ENCODE measurements at regions not wholly inside any gene's neighbourhood (a gene's known extent, or its start where the extent isn't known, plus 50 kb on each side); places are given as distances from the start of the nearest gene placed in this dataset.
"Not testable (repeated sequence)": the region's sequence is repeated elsewhere in the genome, so short reads cannot be mapped to it uniquely, and the experiment has no call there.

DNA sequence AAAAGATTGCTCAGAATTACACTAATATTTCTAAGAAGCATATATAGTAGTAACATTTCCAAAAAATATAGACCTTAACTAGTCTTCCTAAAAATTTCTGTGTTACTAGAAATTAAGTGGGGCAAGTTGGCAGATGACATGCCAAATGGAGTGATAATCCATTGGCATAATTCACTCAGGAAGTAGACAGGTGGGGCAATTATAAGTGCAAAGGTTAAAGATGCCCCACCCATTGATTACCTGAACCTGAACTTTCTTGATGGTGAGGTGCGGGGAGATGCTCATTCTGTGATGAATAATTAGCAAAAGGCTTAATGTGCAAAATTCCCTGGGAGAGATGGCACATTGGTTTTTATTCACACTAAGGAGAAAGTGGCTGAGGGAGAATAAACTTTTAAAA lies 145.8 kb upstream of the RASGEF1B start:
- no peak for DNase-seq

DNA sequence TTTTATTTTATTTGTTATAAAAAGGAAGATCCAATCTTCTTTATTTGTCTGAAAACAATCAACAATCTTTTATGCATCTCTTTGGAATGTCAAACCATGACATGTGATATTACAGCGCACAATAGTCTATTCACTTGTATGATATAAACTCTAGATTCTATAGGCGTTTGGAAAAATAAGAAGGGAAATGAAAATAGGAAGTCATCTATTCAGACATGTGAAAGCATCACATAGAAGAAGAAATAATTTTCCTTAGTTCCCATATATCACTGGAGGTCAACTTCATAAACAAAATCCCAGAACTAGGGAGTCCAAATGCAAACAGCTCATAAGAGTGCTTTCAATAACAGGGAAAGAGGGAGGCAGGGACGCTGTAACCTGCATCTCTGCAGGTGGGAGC lies 139.5 kb upstream of the RASGEF1B start:
- DNase-seq, result no peak

DNA sequence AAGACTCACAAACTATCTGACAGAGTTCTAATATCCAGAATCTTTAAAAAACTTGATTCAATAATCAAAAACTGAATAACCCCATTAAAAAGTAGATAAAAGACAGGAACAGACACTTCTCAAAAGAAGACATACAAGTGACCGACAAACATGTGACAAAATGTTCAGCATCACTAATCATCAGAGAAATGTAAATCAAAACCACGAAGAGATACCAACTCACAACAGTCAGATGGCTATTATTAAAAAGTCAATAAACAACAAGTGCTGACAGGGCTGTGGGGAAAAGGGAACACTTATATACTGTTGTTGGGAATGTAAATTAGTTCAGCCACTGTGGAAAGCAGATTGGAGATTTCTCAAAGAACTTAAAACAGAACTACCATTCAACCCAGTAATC lies 138.1 kb upstream of the RASGEF1B start:
- DNase-seq, result no peak

DNA sequence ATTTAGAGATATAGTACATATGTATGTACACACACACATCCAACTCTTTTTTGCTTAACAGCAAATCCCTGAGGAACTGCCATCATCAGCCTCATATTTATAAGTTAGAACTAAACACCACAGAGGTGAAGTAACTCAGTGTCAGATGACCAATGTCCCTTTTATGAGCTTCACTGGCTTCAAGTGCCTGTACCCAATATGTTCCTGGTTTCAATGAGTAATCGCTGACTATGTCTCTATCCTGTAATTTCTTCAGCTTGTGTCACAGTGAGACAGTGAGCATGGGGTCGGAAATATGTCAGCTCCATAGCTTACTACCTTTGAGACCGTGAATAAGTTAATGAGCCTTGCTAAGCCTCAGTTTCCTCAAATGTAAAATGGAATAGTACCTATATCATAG lies 136.2 kb upstream of the RASGEF1B start:
- DNase-seq, result no peak

DNA sequence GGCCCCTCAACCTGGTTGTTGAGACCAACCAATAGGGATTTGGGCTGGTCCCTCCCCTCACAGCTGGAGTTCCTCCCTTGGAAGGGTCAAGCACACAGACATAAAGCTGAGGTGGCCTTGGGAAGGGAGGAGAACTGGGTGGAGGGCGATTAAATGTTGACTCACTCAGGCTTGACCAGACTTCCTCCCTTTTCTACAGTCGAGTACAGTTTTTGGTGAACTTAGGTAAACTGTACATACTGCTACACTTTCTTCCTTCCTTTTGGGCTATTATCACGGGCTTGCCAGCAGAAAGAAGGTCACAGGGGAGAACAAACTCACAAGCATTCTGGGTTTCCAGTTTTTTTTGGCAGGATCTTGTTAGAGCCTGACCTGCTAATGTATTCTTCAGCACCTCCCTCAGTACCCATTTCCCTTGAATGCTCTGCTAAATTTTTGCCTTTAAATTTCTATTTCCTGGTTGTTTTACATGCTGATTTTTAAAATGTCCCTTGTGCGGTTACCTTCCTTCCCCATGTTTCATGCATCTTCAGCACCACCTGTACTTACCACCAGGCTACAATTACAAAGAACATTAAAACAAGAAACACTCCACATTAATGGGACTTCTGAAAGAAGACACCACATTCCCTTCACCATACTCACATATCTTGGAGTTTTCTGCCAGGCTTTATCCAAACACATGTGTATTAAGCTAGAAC lies 135.2 kb upstream of the RASGEF1B start:
- DNase-seq, result no peak

DNA sequence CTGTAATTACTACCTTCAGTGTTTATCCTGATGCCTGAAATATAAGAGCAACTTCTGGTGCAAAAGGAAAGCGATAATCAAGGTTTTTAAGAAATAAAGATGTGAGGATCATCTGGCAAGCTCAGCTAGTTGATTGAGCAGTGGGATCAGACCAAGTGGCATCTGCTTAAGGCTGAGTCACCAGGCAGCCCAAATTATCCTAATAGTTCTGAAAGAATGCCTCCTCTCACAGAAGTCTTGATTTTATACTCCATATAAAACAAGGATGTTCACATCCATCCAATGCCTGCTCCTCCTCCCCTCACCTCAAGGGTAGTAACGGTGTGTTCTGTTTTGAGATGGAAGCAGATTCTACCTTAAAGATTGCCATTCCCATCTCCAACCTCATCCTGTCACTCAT lies 134.5 kb upstream of the RASGEF1B start:
- DNase-seq, result no peak

DNA sequence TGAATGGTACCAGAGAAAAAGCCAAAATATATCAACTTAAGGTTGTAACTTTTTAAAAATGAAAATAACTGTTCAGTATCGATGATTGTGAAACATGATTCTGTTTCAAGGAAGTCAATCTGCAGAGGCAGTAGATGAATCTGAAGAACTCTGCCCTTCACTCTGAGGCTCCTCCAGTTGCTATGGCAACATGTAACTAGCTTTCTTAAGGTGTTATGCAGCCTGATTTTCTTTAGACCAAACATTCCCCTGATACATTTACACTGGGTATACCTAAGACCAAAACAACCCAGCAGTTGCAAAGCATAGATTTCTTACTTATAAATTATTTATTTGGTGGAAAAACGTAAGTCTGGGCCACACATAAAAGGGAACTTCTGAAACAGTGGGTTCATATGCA lies 133.6 kb upstream of the RASGEF1B start:
- DNase-seq, result no peak

DNA sequence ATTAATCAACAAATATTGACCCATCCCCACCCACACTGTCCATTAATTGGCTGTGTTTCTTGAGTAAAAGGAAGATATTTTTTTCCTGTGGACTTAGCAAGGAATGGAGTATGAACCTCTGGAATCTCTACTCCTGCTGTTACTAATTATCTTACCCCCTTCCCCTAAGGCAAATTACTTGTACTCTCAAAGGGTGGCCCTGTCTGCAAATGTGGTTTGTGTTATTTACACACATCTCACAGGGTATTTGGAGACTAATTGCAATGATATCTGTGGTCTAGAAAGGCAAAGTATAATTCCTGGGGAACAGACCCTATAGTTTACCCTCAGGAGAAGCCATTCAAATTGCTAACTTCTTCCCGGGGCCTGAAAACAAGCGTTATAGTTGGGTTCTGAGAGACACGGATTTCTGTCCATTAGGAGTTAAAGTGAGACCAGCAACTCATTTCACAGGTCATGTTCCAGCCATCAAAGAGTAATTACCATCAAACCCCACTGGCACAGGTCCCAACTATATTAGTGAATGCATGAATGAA lies 133.0 kb upstream of the RASGEF1B start:
- no peak for DNase-seq

DNA sequence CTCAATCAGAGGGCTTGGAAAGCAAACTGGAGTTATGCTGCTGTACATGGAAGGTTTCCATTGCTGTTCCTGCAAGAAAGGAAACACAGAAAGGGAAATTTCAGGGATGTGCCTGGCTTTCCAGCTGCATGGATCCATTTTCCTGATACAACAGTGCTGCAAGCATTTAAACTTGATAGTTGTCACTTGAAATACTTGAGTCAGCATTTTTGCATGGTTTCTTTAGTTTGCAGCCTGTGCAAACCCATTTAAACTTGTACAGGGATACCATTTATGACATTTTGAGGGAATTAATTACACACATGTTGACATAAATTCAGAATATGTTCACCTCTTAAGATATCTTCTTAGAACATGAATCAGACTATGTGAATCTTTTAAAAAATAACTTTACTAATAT lies 131.1 kb upstream of the RASGEF1B start:
- no peak for DNase-seq

DNA sequence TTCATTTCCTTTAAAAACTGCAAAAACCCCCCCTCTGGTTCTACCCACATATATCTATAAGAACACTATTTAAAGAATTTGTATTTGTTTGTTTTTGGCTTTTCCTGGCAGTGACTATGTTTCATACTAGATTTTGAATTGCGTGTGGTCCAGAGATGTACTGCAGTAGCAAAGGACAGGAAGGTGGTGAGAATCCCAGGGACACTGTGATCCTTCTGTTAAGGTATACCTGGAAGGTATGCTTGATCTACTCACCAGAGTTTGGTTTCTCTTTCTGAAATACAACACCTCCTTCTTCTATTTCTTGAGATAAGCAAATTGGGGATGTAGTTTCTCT lies 129.6 kb upstream of the RASGEF1B start:
- no peak for DNase-seq

DNA sequence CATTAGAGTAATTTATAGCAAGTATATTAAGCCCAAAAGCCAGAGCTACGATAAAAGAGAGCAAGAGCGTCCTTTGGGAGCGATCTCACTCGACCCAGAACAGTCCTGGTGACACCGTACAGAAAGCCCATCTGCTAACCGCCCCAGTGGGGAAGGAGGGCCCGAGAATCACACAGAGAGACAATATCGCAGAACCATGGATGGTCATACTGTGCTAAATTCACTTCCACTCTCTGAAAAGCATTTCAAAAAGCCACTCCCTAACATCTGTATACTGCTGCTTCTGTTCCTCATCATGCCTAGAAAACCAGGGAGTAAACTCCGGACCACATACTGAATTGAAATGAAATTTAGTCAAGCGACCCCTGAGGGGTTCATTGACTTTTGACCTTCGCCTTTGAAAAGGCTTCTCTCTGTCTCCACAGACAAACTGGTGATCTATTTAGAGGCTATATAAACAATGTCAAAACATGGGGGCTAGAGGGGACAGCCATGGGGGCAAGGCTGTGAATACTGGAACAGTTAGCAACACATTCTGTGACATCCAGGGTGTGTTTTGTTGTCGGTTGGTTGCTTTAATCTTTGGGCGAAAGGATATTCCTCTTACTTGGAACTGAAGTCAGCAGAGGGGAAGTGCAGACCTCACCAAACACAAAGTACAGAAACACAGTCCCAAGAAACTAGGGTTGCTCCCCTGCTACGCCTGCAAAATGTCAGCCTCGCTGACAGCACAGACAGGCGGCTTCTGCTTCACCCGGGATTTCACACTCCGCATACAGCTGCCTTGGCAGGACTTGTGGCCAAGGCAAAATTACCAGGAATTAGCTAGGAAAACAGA lies 129.0 kb upstream of the RASGEF1B start:
- no peak for DNase-seq

DNA sequence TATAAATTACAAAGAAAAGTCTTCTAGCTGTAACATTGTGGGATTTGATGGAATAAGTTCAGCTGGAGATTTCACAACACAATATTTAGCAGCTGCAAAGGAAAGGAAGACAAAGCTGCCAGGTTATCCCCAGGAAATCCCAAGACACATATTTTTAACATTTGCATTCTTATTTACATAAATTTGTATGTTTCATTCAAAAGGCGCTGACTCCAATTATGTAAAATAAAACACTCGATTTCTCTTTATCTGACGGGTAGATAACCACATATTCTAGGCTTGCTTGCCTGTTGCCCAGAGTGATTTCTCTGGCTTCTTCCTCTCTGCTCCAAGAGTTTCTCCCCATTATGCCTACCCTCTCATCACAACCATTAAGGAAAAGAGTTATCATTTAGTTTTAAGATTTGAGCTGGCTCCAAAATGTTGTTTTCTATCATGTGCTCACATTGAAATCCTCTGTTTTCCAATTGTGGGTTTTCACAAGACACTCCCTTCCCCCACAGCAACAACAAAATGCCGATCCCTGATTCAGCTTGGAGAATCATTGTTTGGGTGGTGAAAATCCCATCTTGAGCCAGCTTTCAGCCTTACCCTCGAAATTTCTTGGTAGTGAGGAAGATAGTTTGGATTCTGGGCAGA lies 128.2 kb upstream of the RASGEF1B start:
- no peak for DNase-seq

DNA sequence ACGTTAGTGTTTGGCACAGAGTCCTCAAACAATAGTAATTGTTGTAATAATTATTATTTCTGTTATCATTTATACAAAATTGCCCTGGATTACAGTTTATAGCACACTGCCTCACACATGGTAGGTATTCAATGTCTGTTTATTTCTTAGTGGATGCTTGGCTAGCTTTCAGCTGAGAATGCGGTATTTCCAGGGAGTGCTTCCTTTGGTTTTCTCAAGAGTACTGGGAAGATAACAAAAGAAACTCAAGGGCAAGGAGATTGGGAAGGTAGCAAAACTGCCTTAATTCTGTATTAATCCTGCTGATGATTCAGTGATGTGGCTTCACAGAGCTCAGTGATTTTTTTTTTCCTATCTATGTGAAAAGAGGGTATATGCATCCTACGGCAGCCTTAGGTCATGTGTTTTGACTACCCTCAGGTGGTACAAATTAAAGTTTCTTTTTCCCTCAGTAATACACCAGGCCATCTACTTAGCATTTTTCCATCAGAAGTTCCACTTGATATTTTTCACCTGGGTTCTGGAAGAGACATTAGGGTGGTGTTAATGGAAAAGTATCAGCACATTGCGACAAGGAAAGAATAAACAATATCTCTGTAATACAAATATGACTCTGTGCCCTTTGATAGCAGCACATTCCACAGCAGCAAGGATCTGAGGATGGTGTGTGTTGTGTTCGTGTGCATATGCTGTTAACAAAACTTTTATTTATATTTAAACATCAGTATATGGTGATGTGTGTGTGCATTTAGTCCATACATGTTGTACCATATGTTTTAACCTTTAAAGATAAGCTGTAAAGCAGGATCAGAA lies 124.3 kb upstream of the RASGEF1B start:
- no peak for DNase-seq

DNA sequence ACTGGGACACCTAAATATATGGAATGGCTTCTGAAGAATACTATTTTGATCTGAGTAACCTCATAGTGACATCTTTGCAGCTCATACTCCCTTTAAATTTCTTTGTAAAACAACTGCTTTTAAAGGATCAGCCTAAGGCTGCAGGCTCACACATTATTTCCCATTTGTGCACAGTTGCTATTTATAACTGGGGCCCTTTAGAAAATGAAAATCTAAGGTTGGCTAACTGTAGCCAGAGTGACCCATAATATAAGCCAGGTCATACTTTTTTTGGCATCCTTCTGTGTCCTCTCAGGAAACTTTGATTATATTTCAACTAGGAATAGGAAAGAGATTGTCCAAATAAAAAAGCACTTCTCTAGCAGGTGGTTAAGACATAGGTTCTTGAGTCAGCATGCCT lies 123.6 kb upstream of the RASGEF1B start:
- no peak for DNase-seq

DNA sequence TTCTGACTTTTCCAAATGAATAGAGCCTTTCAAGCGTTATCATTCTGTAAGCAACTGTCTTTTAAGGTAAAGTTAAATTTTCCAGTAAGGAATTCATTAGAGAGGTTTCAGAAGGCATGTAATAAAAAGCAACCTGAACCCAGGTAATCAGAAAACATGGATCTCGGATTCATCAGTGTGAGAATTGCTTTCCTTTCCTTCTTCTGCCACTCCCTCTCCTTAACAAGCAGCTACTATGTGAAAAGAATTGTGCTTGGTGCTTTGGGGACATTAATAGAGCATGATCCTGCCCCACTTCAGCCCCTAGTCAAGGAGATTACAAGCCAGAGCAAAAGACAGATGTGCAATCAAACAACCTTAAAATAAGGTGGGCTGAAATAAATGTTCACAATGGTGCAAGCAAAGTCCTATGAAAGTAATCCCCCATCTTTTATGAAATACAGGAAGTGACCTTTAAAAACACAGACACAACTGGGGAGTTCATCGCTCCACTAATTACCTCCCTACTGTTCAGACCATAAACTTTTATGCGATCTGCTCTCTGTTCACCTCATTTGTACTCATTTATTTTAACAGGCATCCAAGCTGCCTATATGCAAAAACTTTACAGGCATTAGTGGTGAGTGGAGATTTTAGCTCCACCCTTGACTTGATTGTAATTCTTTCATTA lies 122.9 kb upstream of the RASGEF1B start:
- no peak for DNase-seq

DNA sequence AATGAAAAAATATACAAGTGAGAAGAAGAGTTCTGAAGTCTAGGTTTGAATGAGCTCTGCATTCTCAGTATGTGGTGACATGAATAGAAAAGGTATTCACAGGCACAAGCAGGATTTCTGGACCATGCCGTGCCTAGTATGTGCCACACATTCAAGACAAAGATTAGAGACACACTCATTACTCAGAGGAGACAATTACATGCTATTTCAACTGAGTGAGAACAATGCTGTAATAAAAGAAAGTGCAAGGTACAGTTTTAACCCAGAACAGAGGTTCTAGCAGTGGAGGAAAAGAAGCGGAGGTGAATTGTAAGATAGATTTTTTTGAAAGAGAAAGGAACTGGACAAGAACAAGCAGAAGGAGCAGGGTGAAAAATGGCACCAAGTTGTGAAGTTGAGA lies 121.0 kb upstream of the RASGEF1B start:
- DNase-seq, result no peak

DNA sequence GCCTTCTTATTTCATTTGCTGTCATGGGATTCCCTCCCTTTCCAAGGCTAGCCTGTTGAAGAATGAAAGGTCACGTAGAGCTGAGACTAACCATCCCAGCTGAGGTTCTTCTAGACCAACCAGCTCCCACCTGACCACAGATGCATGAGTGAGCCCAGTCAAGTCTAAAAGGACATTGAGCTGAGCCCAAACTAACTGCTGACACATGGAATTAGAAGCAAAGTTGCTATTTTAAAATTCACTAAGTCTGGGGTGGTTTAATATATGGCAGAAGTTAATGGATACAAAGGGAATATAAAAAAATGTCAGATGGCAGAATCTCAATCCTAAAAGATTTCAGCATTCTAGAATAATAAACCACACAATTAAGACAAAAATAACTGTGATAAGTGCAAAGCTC lies 118.9 kb upstream of the RASGEF1B start:
- DNase-seq, result no peak

DNA sequence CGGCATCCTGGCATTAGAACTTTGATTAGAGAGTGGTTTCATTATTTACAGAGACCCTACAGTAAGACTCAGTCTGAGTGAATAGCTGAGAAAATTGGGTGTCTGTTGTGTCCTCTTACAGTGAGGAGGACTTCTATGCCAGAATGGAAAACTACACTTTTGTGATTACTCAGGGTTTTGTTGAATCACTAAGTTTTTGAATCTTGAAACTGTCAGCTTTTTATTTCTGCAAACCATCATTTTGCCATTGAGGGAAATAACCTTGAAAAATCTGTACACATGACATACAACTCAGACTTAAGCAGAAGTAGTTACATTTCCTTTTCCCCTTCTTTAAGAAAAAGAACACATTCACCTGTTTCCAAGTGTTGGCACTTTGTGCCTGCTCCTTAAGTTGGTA lies 117.6 kb upstream of the RASGEF1B start:
- no peak for DNase-seq

DNA sequence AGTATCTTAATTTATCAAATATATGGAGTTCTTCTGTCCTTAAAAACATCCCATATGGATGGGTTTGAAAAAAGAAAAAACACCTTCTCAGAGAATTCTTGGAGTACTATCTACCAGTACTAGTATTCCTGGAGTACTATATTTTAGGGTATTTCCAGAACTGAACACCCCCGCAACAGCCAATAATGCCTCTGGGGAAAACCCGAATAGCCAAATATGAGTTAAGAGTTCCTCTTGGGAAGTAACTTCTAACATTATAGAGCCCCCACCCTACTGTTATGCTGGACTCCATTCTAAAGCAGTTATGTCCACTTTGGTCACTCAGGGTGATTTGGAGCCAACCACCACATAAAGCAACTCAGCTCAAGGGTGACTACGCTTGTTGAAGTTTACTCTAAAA lies 115.0 kb upstream of the RASGEF1B start:
- DNase-seq, result no peak

DNA sequence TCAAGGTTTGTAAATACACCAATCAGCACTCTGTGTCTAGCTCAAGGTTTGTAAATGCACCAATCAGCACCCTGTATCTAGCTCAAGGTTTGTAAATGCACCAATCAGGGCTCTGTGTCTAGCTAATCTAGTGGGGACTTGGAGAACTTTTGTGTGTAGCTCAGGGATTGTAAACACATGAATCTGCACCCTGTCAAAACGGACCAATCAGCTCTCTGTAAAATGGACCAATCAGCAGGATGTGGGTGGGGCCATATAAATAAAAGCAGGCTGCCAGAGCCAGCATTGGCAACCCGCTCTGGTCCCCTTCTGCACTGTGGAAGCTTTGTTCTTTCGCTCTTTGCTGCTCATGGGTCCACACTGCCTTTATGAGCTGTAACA lies 109.3 kb upstream of the RASGEF1B start:
- DNase-seq, result not testable (repeated sequence)

DNA sequence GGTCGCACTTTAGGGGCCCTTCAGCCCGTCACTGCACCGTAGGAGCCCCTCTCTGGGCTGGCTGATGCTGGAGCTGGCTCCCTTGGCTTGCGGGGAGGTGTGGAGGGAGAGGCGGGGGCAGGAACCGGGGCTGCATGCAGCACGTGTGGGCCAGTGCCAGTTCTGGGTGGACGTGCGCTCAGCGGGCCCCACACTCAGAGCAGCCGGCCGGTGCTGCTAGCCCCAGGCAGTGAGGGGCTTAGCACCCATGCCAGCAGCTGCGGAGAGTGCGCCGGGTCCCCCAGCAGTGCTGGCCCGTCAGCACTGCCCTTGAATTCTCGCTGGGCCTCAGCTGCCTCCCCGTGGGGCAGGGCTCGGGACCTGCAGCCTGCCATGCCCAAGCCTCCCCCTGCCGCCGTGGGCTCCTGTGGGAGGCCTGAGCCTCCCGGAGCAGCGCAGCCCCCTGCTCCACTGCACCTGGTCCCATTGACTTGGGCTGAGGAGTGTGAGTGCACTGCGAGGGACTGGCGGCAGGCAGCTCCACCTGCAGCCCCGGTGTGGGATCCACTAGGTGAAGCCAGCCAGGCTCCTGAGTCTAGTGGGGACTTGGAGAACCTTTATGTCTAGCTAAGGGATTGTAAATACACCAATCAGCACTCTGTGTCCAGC lies 108.8 kb upstream of the RASGEF1B start:
- DNase-seq, result no peak

DNA sequence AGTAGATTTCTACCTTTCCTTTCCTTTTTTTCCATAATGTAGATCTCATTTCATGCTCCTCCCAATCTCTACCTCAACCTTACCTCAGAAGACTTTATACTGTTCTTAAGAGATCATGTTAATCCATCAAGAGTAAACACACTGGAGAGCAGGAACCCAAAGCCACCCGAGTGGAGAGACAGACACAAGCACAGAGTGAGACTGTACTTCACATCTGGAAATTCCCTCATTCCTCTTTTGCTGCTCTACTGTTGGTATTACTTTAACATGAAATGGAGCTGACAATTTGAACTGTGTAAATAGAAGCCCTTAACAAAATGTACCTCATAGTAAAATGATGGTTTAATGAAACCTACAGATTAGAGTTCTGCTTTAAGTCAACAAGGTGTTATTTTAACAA lies 105.7 kb upstream of the RASGEF1B start:
- no peak for DNase-seq

All from GOT3 (cell line).